HepG2 (cell line): ENCODE measurements at regions not wholly inside any gene's neighbourhood (a gene's known extent, or its start where the extent isn't known, plus 50 kb on each side); places are given as distances from the start of the nearest gene placed in this dataset.

Source experiments
- ARHGAP35 ChIP-seq: sonication (generic); formaldehyde crosslinking; IDR thresholded peaks from 2 replicates; pipeline ENCODE4 v1.9.0; 2022; ENCODE audit warnings: mild to moderate bottlenecking, inconsistent platforms, moderate library complexity, missing genetic modification reagents, borderline replicate concordance
- EZH2 ChIP-seq: conservative IDR thresholded peaks from 2 replicates; pipeline ENCODE4 v1.6.1; 2012; ENCODE audit warnings: mild to moderate bottlenecking, low read depth, low read length, moderate library complexity
- FOSL2 ChIP-seq: sonication (generic); formaldehyde crosslinking; IDR thresholded peaks from 2 replicates; pipeline ENCODE4 v1.4.0; 2020; ENCODE audit warnings: missing genetic modification reagents
- KDM2A ChIP-seq: sonication (generic); formaldehyde crosslinking; IDR thresholded peaks from 2 replicates; pipeline ENCODE4 v1.4.0; 2020; ENCODE audit warnings: low read depth, missing genetic modification reagents, borderline replicate concordance
- MYC ChIP-seq: sonication (generic); formaldehyde crosslinking; IDR thresholded peaks from 2 replicates; pipeline ENCODE4 v1.9.0; 2021; ENCODE audit warnings: missing genetic modification reagents, borderline replicate concordance
- ZNF343 ChIP-seq: sonication (generic); formaldehyde crosslinking; IDR thresholded peaks from 2 replicates; pipeline ENCODE4 v1.4.0; 2020; ENCODE audit warnings: mild to moderate bottlenecking, missing genetic modification reagents
- TF ChIP-seq, protein P1 (sequence below): sonication (generic); formaldehyde crosslinking; IDR thresholded peaks from 2 replicates; pipeline ENCODE4 v1.8.0; 2022; ENCODE audit warnings: missing genetic modification reagents, mild to moderate bottlenecking, moderate library complexity, borderline replicate concordance

DNA sequence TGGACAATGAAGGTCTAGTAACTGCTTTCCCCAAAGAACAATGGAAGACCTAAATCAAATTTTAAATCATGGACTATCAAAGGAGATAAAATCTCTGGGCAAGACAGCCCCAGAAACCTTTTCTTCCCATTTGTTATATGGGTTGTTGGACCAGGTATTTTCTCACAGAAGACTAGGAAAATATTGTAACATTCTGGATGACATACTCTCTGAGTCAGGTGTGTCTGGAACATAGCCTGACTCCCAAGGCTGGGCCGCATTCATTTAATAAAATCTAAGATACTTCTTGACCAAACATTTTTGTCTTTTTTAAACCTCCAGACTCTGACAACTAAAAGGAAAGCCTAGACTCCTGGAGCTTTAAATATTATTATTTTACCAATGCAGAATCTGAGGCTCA lies 87.9 kb downstream of the ATP23 start:
- TF ChIP-seq MYC (CRISPR knock-in tag) (no peak), KDM2A (CRISPR knock-in tag) (no peak), ARHGAP35 (no peak), FOSL2 (no peak), EZH2 (no peak), ZNF343 (CRISPR knock-in tag) (no peak)
- TF ChIP-seq, protein P1, sequence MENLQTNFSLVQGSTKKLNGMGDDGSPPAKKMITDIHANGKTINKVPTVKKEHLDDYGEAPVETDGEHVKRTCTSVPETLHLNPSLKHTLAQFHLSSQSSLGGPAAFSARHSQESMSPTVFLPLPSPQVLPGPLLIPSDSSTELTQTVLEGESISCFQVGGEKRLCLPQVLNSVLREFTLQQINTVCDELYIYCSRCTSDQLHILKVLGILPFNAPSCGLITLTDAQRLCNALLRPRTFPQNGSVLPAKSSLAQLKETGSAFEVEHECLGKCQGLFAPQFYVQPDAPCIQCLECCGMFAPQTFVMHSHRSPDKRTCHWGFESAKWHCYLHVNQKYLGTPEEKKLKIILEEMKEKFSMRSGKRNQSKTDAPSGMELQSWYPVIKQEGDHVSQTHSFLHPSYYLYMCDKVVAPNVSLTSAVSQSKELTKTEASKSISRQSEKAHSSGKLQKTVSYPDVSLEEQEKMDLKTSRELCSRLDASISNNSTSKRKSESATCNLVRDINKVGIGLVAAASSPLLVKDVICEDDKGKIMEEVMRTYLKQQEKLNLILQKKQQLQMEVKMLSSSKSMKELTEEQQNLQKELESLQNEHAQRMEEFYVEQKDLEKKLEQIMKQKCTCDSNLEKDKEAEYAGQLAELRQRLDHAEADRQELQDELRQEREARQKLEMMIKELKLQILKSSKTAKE (CRISPR knock-in tag), result no peak
